Fibroblast of villous mesenchyme (primary cell): ENCODE measurements at regions not wholly inside any gene's neighbourhood (a gene's known extent, or its start where the extent isn't known, plus 50 kb on each side); places are given as distances from the start of the nearest gene placed in this dataset.

Experiments
- DNase-seq: peaks from one replicate; pipeline ENCODE4 v3.0.0-alpha.2; 2010; ENCODE audit warnings: low read depth
- H3K4me3 ChIP-seq: 2 replicates; pipeline ENCODE4 v1.5.1; 2011; ENCODE audit warnings: low read depth, mild to moderate bottlenecking, low read length
- TF ChIP-seq, protein P1 (sequence below): IDR thresholded peaks from 2 replicates; pipeline ENCODE4 v1.5.1; 2012; ENCODE audit warnings: low read depth, mild to moderate bottlenecking, low read length; ENCODE audit not compliant: insufficient read depth

DNA sequence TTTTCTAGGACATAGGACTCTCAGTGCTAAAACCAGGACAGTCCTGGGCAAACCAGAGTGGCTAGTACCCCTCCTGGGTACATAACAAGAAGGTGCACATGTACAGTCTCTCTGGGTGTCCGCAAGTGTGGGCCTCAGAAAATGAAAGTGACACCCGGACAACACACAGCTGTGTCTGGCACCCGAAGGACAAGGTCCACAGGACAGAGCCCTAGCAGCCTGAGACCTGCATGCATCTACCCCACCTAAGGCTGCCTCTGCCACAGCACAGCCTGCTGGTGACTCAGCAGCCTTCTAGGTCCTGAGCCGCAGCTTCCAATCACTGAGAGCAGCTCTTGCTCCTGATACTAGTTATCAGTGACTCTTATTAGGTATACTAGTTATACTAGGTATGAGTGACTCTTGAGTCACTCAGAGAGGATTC is 784.1 kb upstream of the TBX3 start:
- TF ChIP-seq, protein P1, sequence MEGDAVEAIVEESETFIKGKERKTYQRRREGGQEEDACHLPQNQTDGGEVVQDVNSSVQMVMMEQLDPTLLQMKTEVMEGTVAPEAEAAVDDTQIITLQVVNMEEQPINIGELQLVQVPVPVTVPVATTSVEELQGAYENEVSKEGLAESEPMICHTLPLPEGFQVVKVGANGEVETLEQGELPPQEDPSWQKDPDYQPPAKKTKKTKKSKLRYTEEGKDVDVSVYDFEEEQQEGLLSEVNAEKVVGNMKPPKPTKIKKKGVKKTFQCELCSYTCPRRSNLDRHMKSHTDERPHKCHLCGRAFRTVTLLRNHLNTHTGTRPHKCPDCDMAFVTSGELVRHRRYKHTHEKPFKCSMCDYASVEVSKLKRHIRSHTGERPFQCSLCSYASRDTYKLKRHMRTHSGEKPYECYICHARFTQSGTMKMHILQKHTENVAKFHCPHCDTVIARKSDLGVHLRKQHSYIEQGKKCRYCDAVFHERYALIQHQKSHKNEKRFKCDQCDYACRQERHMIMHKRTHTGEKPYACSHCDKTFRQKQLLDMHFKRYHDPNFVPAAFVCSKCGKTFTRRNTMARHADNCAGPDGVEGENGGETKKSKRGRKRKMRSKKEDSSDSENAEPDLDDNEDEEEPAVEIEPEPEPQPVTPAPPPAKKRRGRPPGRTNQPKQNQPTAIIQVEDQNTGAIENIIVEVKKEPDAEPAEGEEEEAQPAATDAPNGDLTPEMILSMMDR: peak; percentile 35
- no peak for DNase-seq
- H3K4me3 ChIP-seq: no peak overlapping the region

DNA sequence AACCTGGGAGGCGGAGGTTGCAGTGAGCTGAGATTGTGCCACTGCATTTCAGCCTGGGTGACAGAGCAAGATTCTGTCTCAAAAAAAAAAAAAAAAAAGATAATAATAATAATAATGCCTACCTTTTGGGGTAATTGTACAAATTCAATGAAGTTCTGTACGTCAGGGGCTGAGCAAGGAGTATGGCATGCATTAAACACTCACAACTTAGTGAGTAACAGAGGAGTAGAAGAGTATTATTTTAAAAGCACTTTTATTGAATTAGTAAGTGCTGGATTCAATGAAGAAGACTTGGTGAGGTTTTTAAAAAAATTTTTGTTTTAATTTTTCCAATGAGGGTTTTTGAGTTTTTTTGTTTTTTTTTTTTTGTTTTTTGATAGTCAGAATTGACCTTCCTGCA is 783.6 kb upstream of the TBX3 start:
- TF ChIP-seq, protein P1: no peak
- H3K4me3 ChIP-seq: no peak overlapping the region
- no peak for DNase-seq

DNA sequence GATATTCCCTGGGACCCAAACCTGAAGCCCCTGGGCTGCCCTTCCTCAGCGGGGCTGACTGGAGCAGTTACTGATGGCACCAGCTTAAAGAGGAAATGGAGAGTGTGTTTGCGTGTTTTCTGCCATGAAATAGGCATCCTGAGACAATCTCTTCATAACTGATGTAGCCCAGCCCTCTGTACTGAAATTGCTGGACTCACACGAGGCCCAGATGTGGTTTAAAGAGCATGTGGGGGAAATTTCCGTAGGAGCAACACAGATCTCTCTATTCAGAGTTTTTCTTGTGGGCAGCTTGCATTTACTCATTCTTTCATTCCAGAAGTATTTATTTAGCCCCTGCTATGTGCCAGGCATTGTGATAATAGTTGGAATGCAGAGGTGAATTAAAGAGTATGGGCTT is 782.1 kb upstream of the TBX3 start:
- TF ChIP-seq, protein P1: no peak
- no peak overlapping the region for H3K4me3 ChIP-seq
- no peak for DNase-seq

DNA sequence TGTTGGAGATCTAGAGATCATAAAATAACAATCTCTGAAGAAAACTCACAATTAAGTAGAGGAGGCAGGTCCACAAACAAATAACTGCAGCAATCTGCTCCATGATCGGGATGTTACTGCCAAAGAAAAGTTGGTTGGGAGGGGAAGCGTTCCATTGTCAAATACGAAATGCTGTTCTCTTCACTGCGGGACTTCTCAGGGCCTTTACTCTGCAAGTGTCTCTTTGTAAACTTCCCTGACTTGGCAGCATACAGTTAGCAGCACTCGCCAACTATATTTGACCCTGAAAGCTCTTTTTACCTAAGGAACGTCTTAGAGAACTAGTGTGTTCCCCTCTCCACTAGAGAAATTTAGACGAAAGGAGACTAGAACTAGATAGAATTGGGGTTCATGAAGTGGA is 780.7 kb upstream of the TBX3 start:
- no peak for DNase-seq
- no peak overlapping the region for H3K4me3 ChIP-seq
- TF ChIP-seq, protein P1: no peak

DNA sequence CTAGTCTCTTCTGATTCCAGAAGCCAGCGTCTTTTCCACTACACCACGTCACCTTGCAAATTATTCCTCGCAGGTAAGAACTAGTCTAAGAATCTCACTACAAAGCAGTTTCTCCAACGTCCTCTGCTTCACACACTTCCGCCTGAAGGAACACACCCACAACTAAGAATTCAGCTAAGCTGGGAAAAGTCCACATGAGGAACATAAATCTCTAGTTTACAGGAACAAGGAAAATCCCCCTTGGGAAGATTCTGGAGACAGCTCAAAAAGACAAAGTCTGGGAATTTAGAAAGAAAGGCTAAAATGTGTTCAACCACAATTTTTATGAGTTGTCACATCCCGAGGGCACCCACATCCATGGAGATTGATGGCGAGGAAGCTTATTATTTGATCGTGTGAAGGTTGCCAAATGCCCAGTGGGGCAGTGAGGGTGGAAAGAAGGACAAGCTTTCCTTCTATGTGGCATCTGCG is 780.2 kb upstream of the TBX3 start:
- TF ChIP-seq, protein P1: no peak
- DNase-seq: no peak
- no peak overlapping the region for H3K4me3 ChIP-seq

DNA sequence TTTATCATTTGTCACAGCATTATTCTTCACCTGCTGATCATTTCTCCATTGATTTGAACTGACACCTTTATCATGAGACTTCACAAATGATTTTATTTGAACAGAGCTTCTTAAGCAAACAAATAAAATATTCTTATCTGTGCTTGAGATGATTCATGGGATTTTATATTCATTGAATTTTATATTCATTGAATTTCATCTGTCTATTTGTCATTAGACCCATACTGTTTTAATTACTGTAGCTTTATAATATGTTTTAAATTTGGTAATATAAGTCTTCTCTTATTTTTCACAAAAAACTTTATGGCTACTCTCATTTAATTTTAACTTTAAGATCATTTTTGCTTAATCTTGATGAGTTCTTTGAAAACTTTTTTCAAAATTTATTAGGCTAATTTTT is 777.4 kb upstream of the TBX3 start:
- TF ChIP-seq, protein P1: no peak
- no peak for DNase-seq
- H3K4me3 ChIP-seq: no peak overlapping the region

DNA sequence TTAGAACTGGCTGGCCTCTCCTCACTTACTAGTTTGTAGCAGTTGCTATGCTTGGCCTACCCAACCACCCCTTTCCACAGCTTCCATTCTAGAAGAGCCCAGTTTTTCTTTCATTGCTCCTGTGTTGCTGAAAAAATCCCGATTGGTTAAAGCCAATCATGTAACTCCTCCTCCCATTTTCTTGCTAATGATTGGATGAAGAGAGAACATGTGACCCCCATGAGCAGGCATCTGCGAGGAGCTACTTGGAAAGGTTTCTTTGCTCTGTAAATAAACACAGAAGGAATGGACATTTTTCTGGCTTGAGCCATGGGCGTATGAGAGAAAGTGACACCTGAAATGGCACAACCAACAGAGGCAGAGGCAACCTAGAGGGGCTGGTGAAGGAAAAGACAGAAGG is 773.8 kb upstream of the TBX3 start:
- TF ChIP-seq, protein P1: no peak
- no peak for DNase-seq
- H3K4me3 ChIP-seq: no peak overlapping the region
